Effector CD4-positive, alpha-beta T cell (primary cell): ENCODE measurements at regions not wholly inside any gene's neighbourhood (a gene's known extent, or its start where the extent isn't known, plus 50 kb on each side); places are given as distances from the start of the nearest gene placed in this dataset.
"Not testable (repeated sequence)": the region's sequence is repeated elsewhere in the genome, so short reads cannot be mapped to it uniquely, and the experiment has no call there.

Experiments used
- DNase-seq: peaks from one replicate; pipeline ENCODE4 v3.0.0-alpha.2; 2020

DNA sequence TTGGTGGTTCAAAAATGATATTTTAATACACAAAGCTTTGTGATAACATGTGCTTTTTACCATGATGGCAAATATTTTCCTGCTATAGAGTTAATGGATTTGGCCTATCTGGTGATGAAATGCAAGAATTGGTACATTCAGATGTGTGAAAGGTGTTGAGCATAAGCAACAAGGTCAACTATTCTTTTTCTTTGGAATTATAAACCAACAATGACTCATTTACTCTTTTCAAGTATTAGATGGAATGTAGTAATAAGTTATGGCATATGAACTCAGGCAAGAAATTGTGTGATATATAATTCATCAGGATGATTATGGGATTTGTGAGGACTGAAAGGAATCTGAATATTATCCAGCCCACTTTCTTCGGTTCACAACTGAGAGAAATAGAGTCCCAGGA, 471.4 kb downstream of the ETNK1 start:
- DNase-seq: no peak

DNA sequence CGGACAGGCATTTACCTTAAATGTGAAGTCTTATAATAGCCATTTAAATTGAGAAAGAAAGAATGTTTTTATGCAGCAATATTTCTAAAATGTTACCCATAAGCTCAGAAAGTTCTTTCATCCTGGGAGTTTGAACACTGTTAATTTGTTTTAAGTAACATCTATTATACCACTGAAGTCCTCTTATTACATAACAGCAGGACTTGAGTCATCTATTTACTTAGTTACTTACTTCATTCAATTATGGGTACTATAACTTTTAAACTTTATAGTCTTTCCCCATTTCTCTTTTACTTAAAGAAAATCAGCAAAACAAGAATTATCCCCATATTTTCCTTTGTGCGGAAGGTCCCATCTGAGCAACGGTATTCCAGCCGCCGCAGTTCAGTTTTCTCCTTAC, 473.1 kb downstream of the ETNK1 start:
- no peak for DNase-seq

GRCh38 chr12:23098517-23098916, 473.5 kb downstream of the ETNK1 start:
- DNase-seq: no peak

DNA sequence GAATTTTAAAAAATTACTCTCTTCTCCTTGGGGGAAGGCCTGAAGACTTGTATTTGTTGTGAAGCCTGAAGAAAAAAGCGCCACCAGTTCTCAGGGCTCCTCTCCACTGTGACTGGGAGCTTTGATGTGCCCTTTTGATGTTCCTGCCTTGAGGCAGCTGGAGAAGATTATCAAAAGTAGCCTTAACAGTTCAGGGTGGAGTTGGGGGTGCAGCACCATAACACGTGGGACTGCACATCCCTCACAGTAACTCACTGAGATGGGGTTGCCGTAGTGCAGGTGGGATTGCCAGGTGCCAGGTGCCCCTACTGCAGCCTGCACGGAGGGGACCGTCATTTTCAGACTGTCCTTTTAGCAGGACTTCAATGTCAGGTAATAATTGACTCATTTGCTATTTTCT, 474.1 kb downstream of the ETNK1 start:
- no peak for DNase-seq

DNA sequence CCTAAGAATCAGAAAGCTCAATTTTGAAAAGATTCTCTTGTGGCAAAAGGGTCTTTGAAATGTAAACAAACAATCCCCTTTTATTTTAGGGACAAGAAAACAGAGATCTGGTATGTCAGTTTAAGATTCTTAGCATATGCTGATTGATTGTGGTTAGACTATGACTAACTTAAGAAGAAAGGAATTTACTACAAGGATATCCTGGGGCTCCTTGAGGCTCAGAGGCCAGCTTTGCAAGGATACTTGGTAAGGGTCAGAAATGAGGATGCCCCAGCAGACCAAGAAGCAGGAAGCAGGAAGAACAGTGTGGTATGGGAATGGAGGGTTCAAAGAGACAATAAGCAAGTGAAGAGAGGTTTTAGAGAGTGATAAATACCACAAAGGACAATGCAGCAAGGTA, 474.6 kb downstream of the ETNK1 start:
- no peak for DNase-seq

GRCh38 chr12:23108957-23109356, 484.0 kb downstream of the ETNK1 start:
- no peak for DNase-seq

GRCh38 chr12:23113781-23114180, 488.8 kb downstream of the ETNK1 start:
- DNase-seq: no peak

DNA sequence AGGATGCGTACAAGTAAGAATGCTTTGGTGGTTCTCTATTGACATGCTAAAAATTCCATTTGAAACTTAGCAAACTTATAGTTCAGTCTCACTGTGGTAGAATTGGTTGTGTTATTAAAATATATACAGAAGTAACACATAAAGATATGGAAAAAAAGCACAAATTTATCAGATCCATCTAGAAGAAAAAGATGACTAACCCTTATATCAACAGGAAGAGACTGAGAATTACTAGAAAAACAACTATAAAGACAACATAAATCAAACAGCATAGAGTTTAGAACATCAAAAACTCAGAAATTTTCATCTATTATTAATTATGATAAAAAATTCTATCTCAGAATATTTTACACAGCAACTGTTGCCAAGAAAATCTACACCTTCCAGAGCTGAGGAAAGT, 491.0 kb downstream of the ETNK1 start:
- DNase-seq: no peak

DNA sequence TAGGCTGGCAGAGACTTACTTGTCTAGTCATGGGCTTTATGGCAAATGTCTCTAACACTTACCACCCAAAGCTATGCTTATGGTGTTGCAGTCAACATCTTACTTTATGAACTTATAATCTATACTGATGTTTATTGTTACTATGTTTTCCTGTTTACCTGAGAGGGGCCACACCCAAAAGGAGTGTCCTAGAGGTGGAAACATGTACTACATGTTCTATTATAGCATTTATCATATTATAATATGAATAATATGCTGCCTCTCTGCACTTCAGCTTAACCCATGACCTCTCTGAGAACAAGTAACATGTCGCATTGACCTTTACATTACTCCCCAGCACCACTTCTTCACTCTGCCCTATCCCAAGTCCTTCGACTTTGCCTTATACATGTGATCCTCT, 501.8 kb downstream of the ETNK1 start:
- DNase-seq: no peak

- DNase-seq: no peak
Observed at GRCh38 chr12:23127701-23128100, 502.7 kb downstream of the ETNK1 start.

GRCh38 chr12:23128462-23128861, 503.5 kb downstream of the ETNK1 start:
- DNase-seq: no peak

GRCh38 chr12:23132357-23132756, 507.4 kb downstream of the ETNK1 start:
- no peak for DNase-seq

DNA sequence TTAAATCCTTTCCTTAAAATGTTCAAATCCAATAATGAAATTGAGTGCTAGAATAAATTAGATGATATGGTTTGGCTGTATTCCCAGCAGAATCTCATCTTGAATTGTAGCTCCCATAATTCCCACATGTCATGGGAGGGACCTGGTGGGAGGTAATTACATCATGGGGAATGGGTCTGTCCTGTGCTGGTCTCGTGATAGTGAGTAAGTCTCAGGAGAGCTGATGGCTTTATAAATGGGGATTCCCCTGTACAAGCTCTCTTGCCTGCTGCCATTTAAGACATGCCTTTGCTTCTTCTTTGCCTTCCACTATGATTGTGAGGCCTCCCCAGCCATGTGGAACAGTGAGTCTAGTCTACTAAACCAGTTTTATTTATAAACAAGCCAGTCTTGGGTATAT, 508.5 kb downstream of the ETNK1 start:
- no peak for DNase-seq

DNA sequence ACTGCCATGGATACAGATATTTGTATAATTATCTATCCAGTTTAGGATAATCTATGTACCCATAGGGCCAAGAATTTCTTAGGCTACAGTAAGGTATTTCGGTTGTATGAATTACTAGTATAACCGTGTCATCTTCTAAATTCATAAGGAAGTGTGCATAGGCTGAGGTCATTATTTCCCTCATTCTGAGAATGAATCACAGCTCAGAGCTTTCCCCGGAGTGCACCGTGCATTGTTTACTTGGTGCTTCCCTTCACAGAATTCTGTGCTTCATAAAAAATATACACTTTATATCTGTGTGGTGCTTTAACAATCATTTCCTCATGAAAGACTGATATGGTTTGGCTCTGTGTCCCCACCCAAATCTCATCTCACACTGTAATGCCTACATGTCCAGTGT, 514.1 kb downstream of the ETNK1 start:
- no peak for DNase-seq

GRCh38 chr12:23140710-23141109, 515.7 kb downstream of the ETNK1 start:
- DNase-seq: no peak

DNA sequence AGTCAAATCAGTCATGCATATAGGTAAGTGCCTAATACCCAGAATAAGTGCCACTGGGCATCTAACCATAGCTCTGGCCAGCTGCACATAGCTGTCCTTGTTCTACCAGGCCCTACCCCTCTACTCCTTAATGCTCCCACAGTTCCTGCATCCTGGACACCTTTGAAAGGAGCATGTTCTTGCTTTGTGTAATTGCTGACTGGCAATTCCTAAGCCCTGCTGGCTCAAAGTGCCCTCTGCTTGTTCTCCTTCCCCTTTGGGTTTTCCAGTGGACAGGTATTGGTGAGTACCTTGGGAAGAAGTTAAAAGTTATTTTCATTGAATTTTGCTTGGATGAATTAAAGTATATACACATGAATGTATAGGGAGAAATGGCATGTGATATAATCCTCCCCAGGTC, 516.4 kb downstream of the ETNK1 start:
- DNase-seq: no peak

- DNase-seq: not testable (repeated sequence)
Observed at GRCh38 chr12:23146070-23146469, 521.1 kb downstream of the ETNK1 start.

DNA sequence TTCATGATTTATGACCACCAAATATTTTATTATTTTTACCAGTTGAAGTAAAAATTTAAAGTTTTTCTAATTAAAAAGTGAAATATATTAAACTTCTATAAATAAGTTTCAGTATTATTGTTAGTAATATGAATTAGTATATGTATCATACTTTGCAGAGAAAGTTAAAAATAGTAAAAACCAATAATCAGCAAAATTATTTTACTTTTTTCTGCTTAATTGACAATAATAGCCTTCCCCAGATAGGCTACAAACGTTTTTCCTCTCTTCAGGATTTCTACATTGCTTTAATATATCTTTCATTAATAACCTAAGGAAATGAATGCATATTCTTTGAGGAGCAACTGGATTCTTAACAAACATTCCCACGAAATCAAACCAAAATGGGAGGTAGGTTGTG, 543.5 kb downstream of the ETNK1 start:
- no peak for DNase-seq

GRCh38 chr12:23169012-23169695, 544.2 kb downstream of the ETNK1 start:
- no peak for DNase-seq

DNA sequence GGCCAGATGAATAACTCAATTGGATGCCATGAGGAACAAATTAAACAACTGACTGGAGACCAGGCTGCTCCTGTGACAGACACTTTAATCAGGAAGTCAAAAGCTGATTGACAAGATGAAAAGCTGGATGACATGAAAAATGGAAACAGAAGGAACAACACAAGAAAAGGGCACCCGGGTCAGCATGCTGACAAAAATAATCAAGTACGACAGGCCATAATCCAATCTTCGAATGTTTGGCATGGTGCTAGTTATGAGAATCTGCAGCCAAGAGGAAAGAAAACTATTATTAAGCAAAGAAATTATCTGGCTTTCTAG, 544.7 kb downstream of the ETNK1 start:
- DNase-seq: no peak

GRCh38 chr12:23174917-23175316, 549.9 kb downstream of the ETNK1 start:
- DNase-seq: no peak

DNA sequence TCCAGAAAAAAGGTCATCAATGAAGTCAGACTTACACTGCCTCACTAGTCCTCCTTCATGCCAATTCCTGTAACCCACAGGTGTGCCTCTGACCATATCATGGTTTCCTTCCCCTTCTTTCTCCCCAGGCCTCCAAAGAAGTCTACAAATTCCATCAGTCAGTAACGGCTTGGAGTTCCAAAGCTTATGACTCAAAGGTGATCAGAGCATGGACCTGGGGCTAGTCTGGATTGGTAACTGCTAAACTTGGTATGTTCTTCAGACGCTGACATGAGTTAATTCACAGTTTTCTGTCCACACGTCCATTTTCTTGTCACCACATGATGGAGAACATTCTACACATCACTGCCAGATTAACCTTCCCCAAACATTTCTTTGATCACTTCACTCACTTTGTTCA, 560.4 kb downstream of the ETNK1 start:
- no peak for DNase-seq

DNA sequence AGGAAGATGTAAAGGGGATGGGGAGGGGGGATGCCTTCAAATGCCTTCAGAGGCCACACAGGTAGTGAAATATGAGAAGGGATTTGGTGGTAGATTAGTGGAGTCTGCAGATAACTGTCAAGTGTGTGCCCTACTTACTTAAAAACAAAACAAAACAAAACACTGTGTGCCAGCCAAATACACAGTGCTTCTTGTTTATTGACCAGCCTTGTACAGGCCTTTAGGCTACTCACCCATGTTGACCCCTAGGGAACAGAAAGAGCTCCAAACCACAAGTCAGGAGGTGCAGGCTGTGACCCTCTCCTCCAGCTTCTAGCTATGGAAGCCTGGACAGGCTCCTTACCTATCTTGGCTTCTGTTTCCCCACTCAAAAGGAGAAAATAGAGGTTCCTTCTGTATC, 562.0 kb downstream of the ETNK1 start:
- no peak for DNase-seq

DNA sequence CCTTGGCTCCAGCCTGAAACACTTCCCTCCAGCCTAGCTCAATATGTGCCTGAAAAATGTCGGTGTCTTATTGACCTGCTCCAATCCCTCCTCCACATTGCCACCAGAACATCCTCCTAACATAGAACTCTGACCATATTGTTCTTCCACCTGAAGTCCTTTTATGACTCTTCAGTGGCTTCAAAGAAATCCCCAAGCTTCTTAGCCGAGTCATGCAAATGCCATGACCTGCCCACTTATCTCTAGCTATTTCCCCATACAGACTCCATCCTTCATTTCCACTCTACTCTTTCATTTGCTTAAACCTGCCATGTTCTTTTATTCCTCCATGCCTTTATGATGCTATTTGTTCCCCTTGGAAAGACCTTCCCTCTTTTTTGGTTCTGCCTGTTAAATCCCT, 568.6 kb downstream of the ETNK1 start:
- no peak for DNase-seq

- no peak for DNase-seq
Observed at GRCh38 chr12:23197266-23197665, 572.3 kb downstream of the ETNK1 start.

DNA sequence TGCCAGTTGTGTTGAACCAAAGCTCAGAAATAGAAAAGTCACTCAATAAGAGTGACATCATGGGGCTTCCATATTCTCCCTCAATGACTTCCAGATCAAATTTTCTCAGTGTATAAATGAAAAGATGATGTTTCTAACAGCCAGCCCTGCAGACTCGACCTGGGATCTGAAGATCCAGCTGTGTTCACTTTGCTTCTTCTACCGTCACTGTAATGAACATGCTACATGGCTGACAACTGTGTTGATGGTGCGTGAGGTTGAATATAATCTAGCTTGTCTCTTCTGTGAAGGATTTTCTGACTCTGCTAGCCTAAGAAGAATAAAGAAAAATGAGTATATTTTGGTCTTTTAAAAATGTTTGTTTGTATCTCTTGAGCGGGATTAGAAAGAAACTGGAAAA, 577.8 kb downstream of the ETNK1 start:
- DNase-seq: no peak
